Caco-2 (cell line): ENCODE measurements at regions not wholly inside any gene's neighbourhood (a gene's known extent, or its start where the extent isn't known, plus 50 kb on each side); places are given as distances from the start of the nearest gene placed in this dataset.

Experiments used
- BruUV-seq: library from RNA; stranded (reverse); fragments of 400-500 nt; replicated peaks from 2 replicates; lab custom pipeline; 2021; lab: Mats Ljungman, UMichigan
- CTCF ChIA-PET: fragments of 300-600 bp; sonication (Branson Sonifier 250); formaldehyde crosslinking; loops from one replicate; lab custom pipeline; 2022; ENCODE audit warnings: antibody characterized with exemption; lab: Charles Lee
- POLR2A ChIA-PET: fragments of 300-600 bp; sonication (Branson Sonifier 250); formaldehyde crosslinking; loops from one replicate; lab custom pipeline; 2022; ENCODE audit warnings: antibody characterized with exemption; lab: Charles Lee
- DNase-seq, 2 experiments: peaks; one replicate each; pipeline versions ENCODE4 v3.0.0 to v3.0.0-alpha.2; 2020 to 2022
- H3K27me3 ChIP-seq: replicated peaks from 2 replicates; pipeline ENCODE4 v1.6.0; 2011; ENCODE audit warnings: low read length; ENCODE audit not compliant: control insufficient read depth, insufficient read depth
- H3K36me3 ChIP-seq: 2 replicates; pipeline ENCODE4 v1.5.1; 2011; ENCODE audit warnings: low read length; ENCODE audit not compliant: control insufficient read depth, insufficient read depth
- H3K4me1 ChIP-seq: fragments of 250-450 bp; sonication (Bioruptor Pico); 2 replicates; pipeline ENCODE4 v1.5.1; 2020; ENCODE audit warnings: mild to moderate bottlenecking
- H3K4me3 ChIP-seq: 2 replicates; pipeline ENCODE4 v1.5.1; 2011; ENCODE audit warnings: low read depth, mild to moderate bottlenecking, control low read depth, low read length
- H3K9me3 ChIP-seq: fragments of 250-450 bp; sonication (Bioruptor Pico); 2 replicates; pipeline ENCODE4 v1.5.1; 2020; ENCODE audit warnings: mild to moderate bottlenecking, moderate library complexity
- H3K27ac Mint-ChIP-seq: one replicate; pipeline ENCODE4 v1.8.0; 2022; ENCODE audit warnings: mixed read lengths; ENCODE audit not compliant: unreplicated experiment
- H3K27me3 Mint-ChIP-seq: one replicate; pipeline ENCODE4 v1.8.0; 2022; ENCODE audit warnings: mixed read lengths; ENCODE audit not compliant: insufficient read depth, unreplicated experiment
- H3K36me3 Mint-ChIP-seq: one replicate; pipeline ENCODE4 v1.8.0; 2022; ENCODE audit warnings: mild to moderate bottlenecking, mixed read lengths; ENCODE audit not compliant: insufficient read depth, unreplicated experiment
- H3K4me1 Mint-ChIP-seq: one replicate; pipeline ENCODE4 v1.8.0; 2022; ENCODE audit warnings: low read depth, mixed read lengths; ENCODE audit not compliant: unreplicated experiment
- H3K4me3 Mint-ChIP-seq: one replicate; pipeline ENCODE4 v1.8.0; 2022; ENCODE audit warnings: mild to moderate bottlenecking, moderate library complexity, mixed read lengths; ENCODE audit not compliant: unreplicated experiment
- H3K9me3 Mint-ChIP-seq: one replicate; pipeline ENCODE4 v1.8.0; 2022; ENCODE audit warnings: mixed read lengths; ENCODE audit not compliant: unreplicated experiment
- CTCF ChIP-seq, 2 experiments: fragments of 200-600 bp in 1 of 2; IDR thresholded peaks; 1 replicate in 1 of 2; 2 replicates in 1 of 2; pipeline versions ENCODE4 v1.5.1 to v1.8.0; 2011 to 2022; ENCODE audit warnings: antibody characterized with exemption in 1 of 2, control low read depth in 1 of 2, inconsistent platforms in 1 of 2, low read depth in 1 of 2, low read length in 1 of 2, mild to moderate bottlenecking in 1 of 2, moderate library complexity in 1 of 2; ENCODE audit not compliant: insufficient read depth in 1 of 2, severe bottlenecking in 1 of 2, unreplicated experiment in 1 of 2
- intact Hi-C: fragments of 100-400 bp; cut with micrococcal nuclease; formaldehyde crosslinking; loops from one replicate; pipeline ENCODE4 v1.10.0; 2022; ENCODE audit not compliant: unreplicated experiment

GRCh38 chr3:152091725-152092124 is 177.0 kb upstream of the MBNL1 start:
- POLR2A ChIA-PET = no interaction called here
- Histone ChIP-seq H3K4me3 (no peak overlapping the region), H3K9me3 (no peaks in the 10 kb centered on the region), H3K27me3 (no peaks in the 10 kb centered on the region), H3K4me1 (0 out of 2 replicates have a peak, but pooled peaks cover 7% of the 10 kb centered on the region), H3K36me3 (no peaks in the 10 kb centered on the region)
- H3K36me3 Mint-ChIP-seq = no peaks in the 10 kb centered on the region
- no peak for TF ChIP-seq CTCF (IDR thresholded peaks at IDR 0.05; ENCODE audit: insufficient read depth in 1 of 2, low read depth in 1 of 2, low read length in 1 of 2, severe bottlenecking in 1 of 2, unreplicated experiment in 1 of 2)
- CTCF ChIA-PET = no interaction called here
- BruUV-seq = no TSS peak
- H3K27ac Mint-ChIP-seq = no peak overlapping the region
- peaks cover 5% of the 10 kb centered on the region for H3K4me1 Mint-ChIP-seq
- H3K27me3 Mint-ChIP-seq = no peaks in the 10 kb centered on the region
- no peak overlapping the region for H3K4me3 Mint-ChIP-seq
- intact Hi-C loops = no loop called here
- no peaks in the 10 kb centered on the region for H3K9me3 Mint-ChIP-seq
- DNase-seq = no peak

- no peaks in the 10 kb centered on the region for H3K4me1 ChIP-seq
- CTCF ChIA-PET = no interaction called here
- TF ChIP-seq CTCF (IDR thresholded peaks at IDR 0.05; ENCODE audit: insufficient read depth in 1 of 2, low read depth in 1 of 2, low read length in 1 of 2, severe bottlenecking in 1 of 2, unreplicated experiment in 1 of 2) = no peak
- Mint-ChIP-seq H3K4me3 (no peak overlapping the region), H3K9me3 (no peaks in the 10 kb centered on the region), H3K36me3 (no peaks in the 10 kb centered on the region), H3K4me1 (no peaks in the 10 kb centered on the region), H3K27me3 (no peaks in the 10 kb centered on the region), H3K27ac (no peak overlapping the region)
- intact Hi-C loops = no loop called here
- DNase-seq = no peak
- POLR2A ChIA-PET = no interaction called here
- H3K36me3 ChIP-seq = no peaks in the 10 kb centered on the region
- H3K9me3 ChIP-seq = no peaks in the 10 kb centered on the region
- BruUV-seq = no TSS peak
- no peaks in the 10 kb centered on the region for H3K27me3 ChIP-seq
- no peak overlapping the region for H3K4me3 ChIP-seq
Measured at GRCh38 chr3:152093901-152094300, 174.8 kb upstream of the MBNL1 start.

GRCh38 chr3:152094406-152094805 is 174.3 kb upstream of the MBNL1 start:
- H3K4me3 Mint-ChIP-seq = no peak overlapping the region
- ChIA-PET CTCF (no interaction called here), POLR2A (no interaction called here)
- H3K27me3 ChIP-seq = no peaks in the 10 kb centered on the region
- intact Hi-C loops = no loop called here
- no peak for DNase-seq
- no peak for TF ChIP-seq CTCF (IDR thresholded peaks at IDR 0.05; ENCODE audit: insufficient read depth in 1 of 2, low read depth in 1 of 2, low read length in 1 of 2, severe bottlenecking in 1 of 2, unreplicated experiment in 1 of 2)
- H3K9me3 Mint-ChIP-seq = no peaks in the 10 kb centered on the region
- H3K36me3 ChIP-seq = no peaks in the 10 kb centered on the region
- no peaks in the 10 kb centered on the region for H3K9me3 ChIP-seq
- no peaks in the 10 kb centered on the region for H3K4me1 Mint-ChIP-seq
- no peak overlapping the region for H3K27ac Mint-ChIP-seq
- H3K27me3 Mint-ChIP-seq = no peaks in the 10 kb centered on the region
- no peaks in the 10 kb centered on the region for H3K4me1 ChIP-seq
- no TSS peak for BruUV-seq
- no peaks in the 10 kb centered on the region for H3K36me3 Mint-ChIP-seq
- no peak overlapping the region for H3K4me3 ChIP-seq
